AG04450 (cell line): ENCODE measurements at regions not wholly inside any gene's neighbourhood (a gene's known extent, or its start where the extent isn't known, plus 50 kb on each side); places are given as distances from the start of the nearest gene placed in this dataset.

Experiments
- CTCF ChIA-PET: fragments of 300-600, 350-600 bp; formaldehyde crosslinking; extraction: SDS; loops from one replicate; lab custom pipeline; 2022; ENCODE audit warnings: antibody characterized with exemption, inconsistent platforms; lab: Charles Lee
- POLR2A ChIA-PET: fragments of 350-600 bp; formaldehyde crosslinking; extraction: SDS; loops from one replicate; lab custom pipeline; 2021; ENCODE audit warnings: antibody characterized with exemption, inconsistent platforms; lab: Yijun Ruan, JAX
- DNase-seq: peaks from one replicate; pipeline ENCODE4 v3.0.0-alpha.2; 2011; ENCODE audit warnings: low read depth, low spot score
- H3K27ac ChIP-seq: one replicate; pipeline ENCODE4 v1.5.1; 2012; ENCODE audit warnings: low read depth, low read length, control low read depth
- H3K27me3 ChIP-seq: one replicate; pipeline ENCODE4 v1.6.0; 2012; ENCODE audit warnings: low read length; ENCODE audit not compliant: control insufficient read depth, insufficient read depth
- H3K4me3 ChIP-seq: 2 replicates; pipeline ENCODE4 v1.5.1; 2011; ENCODE audit warnings: mild to moderate bottlenecking, low read depth, low read length, control low read depth
- H3K9me3 ChIP-seq: 2 replicates; pipeline ENCODE4 v1.5.1; 2012; ENCODE audit warnings: low read length; ENCODE audit not compliant: control insufficient read depth, insufficient read depth
- CTCF ChIP-seq: IDR thresholded peaks from 2 replicates; pipeline ENCODE4 v1.5.1; 2011; ENCODE audit warnings: low read depth, low read length, control low read depth, inconsistent platforms

GRCh38 chr5:87844449-87844848 lies 424.2 kb downstream of the TMEM161B start:
- Histone ChIP-seq H3K27ac (no peak overlapping the region), H3K27me3 (no peaks in the 10 kb centered on the region), H3K9me3 (peaks cover 14% of the 10 kb centered on the region; the same call in 1 of the 2 replicates), H3K4me3 (no peak overlapping the region)
- TF ChIP-seq CTCF = no peak
- ChIA-PET POLR2A (no interaction called here), CTCF (interaction anchor here (1.4 kb wide), 1 partner anchor 847 kb away, joined by 3 read pairs; no protein-coding TSS in a partner anchor)
- no peak for DNase-seq

- Histone ChIP-seq H3K27ac (no peak overlapping the region), H3K27me3 (no peaks in the 10 kb centered on the region), H3K9me3 (peaks cover 12% of the 10 kb centered on the region; the same call in 1 of the 2 replicates), H3K4me3 (no peak overlapping the region)
- ChIA-PET POLR2A (no interaction called here), CTCF (interaction anchor here (0.6 kb wide), 1 partner anchor 160 kb away, joined by 4 read pairs; no protein-coding TSS in a partner anchor)
- DNase-seq = no peak
- TF ChIP-seq CTCF = no peak
Observed at GRCh38 chr5:87836696-87837095, 424.0 kb upstream of the CCNH start.

GRCh38 chr5:87831499-87831898 lies 418.8 kb upstream of the CCNH start:
- no peaks in the 10 kb centered on the region for H3K27me3 ChIP-seq
- no peak for TF ChIP-seq CTCF
- ChIA-PET CTCF (no interaction called here), POLR2A (no interaction called here)
- H3K4me3 ChIP-seq = no peak overlapping the region
- DNase-seq = no peak
- H3K27ac ChIP-seq = no peak overlapping the region
- H3K9me3 ChIP-seq = peaks cover 9% of the 10 kb centered on the region; the same call in 1 of the 2 replicates

GRCh38 chr5:87829217-87829551 lies 416.5 kb upstream of the CCNH start:
- no peak for TF ChIP-seq CTCF
- no peak for DNase-seq
- no peaks in the 10 kb centered on the region for H3K27me3 ChIP-seq
- no peak overlapping the region for H3K4me3 ChIP-seq
- ChIA-PET CTCF (no interaction called here), POLR2A (no interaction called here)
- no peak overlapping the region for H3K27ac ChIP-seq
- H3K9me3 ChIP-seq = peaks cover 9% of the 10 kb centered on the region; the same call in 1 of the 2 replicates

GRCh38 chr5:87828545-87829216 lies 416.0 kb upstream of the CCNH start:
- ChIA-PET POLR2A (no interaction called here), CTCF (no interaction called here)
- Histone ChIP-seq H3K27ac (no peak overlapping the region), H3K9me3 (peaks cover 9% of the 10 kb centered on the region; the same call in 1 of the 2 replicates), H3K27me3 (no peaks in the 10 kb centered on the region), H3K4me3 (no peak overlapping the region)
- no peak for DNase-seq
- no peak for TF ChIP-seq CTCF
